Stimulated activated CD8-positive, alpha-beta memory T cell treated with anti-CD3 and anti-CD28 coated beads, Interleukin-15, amount 100 ng/mL, for 48 hours (primary cell): ENCODE measurements at regions not wholly inside any gene's neighbourhood (a gene's known extent, or its start where the extent isn't known, plus 50 kb on each side); places are given as distances from the start of the nearest gene placed in this dataset.

Experiments
- DNase-seq, 2 donors: peaks; one replicate each; pipeline ENCODE4 v3.0.0-alpha.2; 2020; ENCODE audit warnings: low read depth in 2 of 2

- no peak for DNase-seq
These were observed 103.4 kb downstream of the HLX start for GRCh38 chr1:220982686-220983085.

- DNase-seq, result no peak
These were observed 104.8 kb downstream of the HLX start for GRCh38 chr1:220983877-220984635.

GRCh38 chr1:220990427-220991339 is 111.4 kb downstream of the HLX start:
- DNase-seq, result no peak

- DNase-seq, result no peak
These were observed 112.3 kb downstream of the HLX start for GRCh38 chr1:220991506-220991905.

GRCh38 chr1:220991959-220992704 is 112.9 kb downstream of the HLX start:
- DNase-seq, result no peak

- DNase-seq, result no peak
These were observed 113.4 kb downstream of the HLX start for GRCh38 chr1:220992705-220993052.

- no peak for DNase-seq
These were observed 115.4 kb downstream of the HLX start for GRCh38 chr1:220994671-220995070.

- DNase-seq, result no peak
These were observed 118.5 kb downstream of the HLX start for GRCh38 chr1:220997791-220998190.

- no peak for DNase-seq
These were observed 120.9 kb downstream of the HLX start for GRCh38 chr1:220999872-221000863.

GRCh38 chr1:221001167-221001566 is 121.9 kb downstream of the HLX start:
- no peak for DNase-seq

- DNase-seq, result no peak
These were observed 123.4 kb downstream of the HLX start for GRCh38 chr1:221002601-221003000.

- DNase-seq, result no peak
These were observed 131.9 kb downstream of the HLX start for GRCh38 chr1:221011145-221011544.

- no peak for DNase-seq
These were observed 132.9 kb downstream of the HLX start for GRCh38 chr1:221012120-221012519.

- DNase-seq, result no peak
These were observed 134.7 kb downstream of the HLX start for GRCh38 chr1:221013691-221014660.

GRCh38 chr1:221015159-221015790 is 136.0 kb downstream of the HLX start:
- DNase-seq, result no peak

GRCh38 chr1:221016751-221017150 is 137.5 kb downstream of the HLX start:
- no peak for DNase-seq

- DNase-seq, result no peak
These were observed 139.2 kb downstream of the HLX start for GRCh38 chr1:221018414-221018813.

- DNase-seq, result no peak
These were observed 143.1 kb downstream of the HLX start for GRCh38 chr1:221022331-221022730.

GRCh38 chr1:221023482-221023881 is 144.2 kb downstream of the HLX start:
- DNase-seq, result no peak
